ENCODE measurements at regions not wholly inside any gene's neighbourhood (a gene's known extent, or its start where the extent isn't known, plus 50 kb on each side); places are given as distances from the start of the nearest gene placed in this dataset.

DNA sequence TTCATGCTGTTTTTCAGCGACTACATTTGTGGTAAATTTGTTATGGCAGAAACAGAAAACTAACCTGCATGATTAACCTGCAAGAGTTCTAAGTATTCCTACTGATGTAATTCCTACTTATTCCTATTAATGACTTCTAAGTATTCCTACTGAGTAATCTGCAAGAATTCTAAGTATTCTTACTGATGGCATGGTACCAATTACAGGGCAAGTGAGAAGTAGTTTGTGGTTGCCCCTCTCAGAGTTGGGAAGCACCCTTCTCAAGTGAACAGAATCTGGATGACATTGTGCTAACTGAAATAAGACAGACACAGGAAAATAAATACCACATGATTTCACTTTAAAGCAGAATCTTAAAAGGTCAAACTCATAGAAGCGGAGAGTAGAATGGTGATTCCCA is 100.9 kb upstream of the CPNE8 start:
- TF ChIP-seq, protein P1, sequence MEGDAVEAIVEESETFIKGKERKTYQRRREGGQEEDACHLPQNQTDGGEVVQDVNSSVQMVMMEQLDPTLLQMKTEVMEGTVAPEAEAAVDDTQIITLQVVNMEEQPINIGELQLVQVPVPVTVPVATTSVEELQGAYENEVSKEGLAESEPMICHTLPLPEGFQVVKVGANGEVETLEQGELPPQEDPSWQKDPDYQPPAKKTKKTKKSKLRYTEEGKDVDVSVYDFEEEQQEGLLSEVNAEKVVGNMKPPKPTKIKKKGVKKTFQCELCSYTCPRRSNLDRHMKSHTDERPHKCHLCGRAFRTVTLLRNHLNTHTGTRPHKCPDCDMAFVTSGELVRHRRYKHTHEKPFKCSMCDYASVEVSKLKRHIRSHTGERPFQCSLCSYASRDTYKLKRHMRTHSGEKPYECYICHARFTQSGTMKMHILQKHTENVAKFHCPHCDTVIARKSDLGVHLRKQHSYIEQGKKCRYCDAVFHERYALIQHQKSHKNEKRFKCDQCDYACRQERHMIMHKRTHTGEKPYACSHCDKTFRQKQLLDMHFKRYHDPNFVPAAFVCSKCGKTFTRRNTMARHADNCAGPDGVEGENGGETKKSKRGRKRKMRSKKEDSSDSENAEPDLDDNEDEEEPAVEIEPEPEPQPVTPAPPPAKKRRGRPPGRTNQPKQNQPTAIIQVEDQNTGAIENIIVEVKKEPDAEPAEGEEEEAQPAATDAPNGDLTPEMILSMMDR (conservative IDR thresholded peaks at IDR 0.05; ENCODE audit: low read depth, low read length), result no peak
- no peak for TF ChIP-seq EZH2 (IDR thresholded peaks at IDR 0.05; ENCODE audit: borderline replicate concordance, low read depth, low read length, poor library complexity, severe bottlenecking)
